Mesenchymal stem cell (in vitro differentiated cells and primary cell): ENCODE measurements at regions not wholly inside any gene's neighbourhood (a gene's known extent, or its start where the extent isn't known, plus 50 kb on each side); places are given as distances from the start of the nearest gene placed in this dataset.
A peak's percentile ranks its signal among the peaks of the same experiment; 100 is the strongest.

Experiments
- DNase-seq: peaks from one replicate; pipeline ENCODE4 v3.0.0-alpha.2; 2013
- H2AFZ ChIP-seq: one replicate; pipeline ENCODE4 v1.6.1; 2013; ENCODE audit warnings: low read depth, mild to moderate bottlenecking, control low read depth, inconsistent platforms, low read length, moderate library complexity
- H2AK5ac ChIP-seq: 2 replicates; pipeline ENCODE4 v1.6.1; 2013; ENCODE audit warnings: low read length, moderate library complexity, mild to moderate bottlenecking, inconsistent platforms; ENCODE audit not compliant: severe bottlenecking
- H2BK120ac ChIP-seq: one replicate; pipeline ENCODE4 v1.6.1; 2013; ENCODE audit warnings: low read depth, mild to moderate bottlenecking, inconsistent platforms, low read length, moderate library complexity
- H2BK12ac ChIP-seq, 2 experiments: one replicate each; pipeline ENCODE4 v1.6.1; 2013; ENCODE audit warnings: inconsistent platforms in 2 of 2, low read length in 2 of 2, mild to moderate bottlenecking in 2 of 2, moderate library complexity in 2 of 2, control low read depth in 1 of 2
- H2BK15ac ChIP-seq: one replicate; pipeline ENCODE4 v1.6.1; 2013; ENCODE audit warnings: mild to moderate bottlenecking, low read depth, inconsistent platforms; ENCODE audit not compliant: poor library complexity, severe bottlenecking
- H2BK5ac ChIP-seq: 2 replicates; pipeline ENCODE4 v1.6.1; 2013; ENCODE audit warnings: low read depth, mild to moderate bottlenecking, low read length, control low read depth, inconsistent platforms; ENCODE audit not compliant: poor library complexity, severe bottlenecking
- H3K14ac ChIP-seq, 2 experiments: one replicate each; pipeline ENCODE4 v1.6.1; 2013; ENCODE audit warnings: inconsistent platforms in 2 of 2, low read length in 2 of 2, control low read depth in 1 of 2, mild to moderate bottlenecking in 1 of 2, moderate library complexity in 1 of 2
- H3K18ac ChIP-seq, 2 experiments: one replicate each; pipeline ENCODE4 v1.6.1; 2013; ENCODE audit warnings: inconsistent platforms in 2 of 2, low read length in 2 of 2, control low read depth in 1 of 2, low read depth in 1 of 2, mild to moderate bottlenecking in 1 of 2
- H3K23ac ChIP-seq, 2 experiments: one replicate each; pipeline ENCODE4 v1.6.1; 2013; ENCODE audit warnings: inconsistent platforms in 2 of 2, low read length in 2 of 2, mild to moderate bottlenecking in 2 of 2, moderate library complexity in 2 of 2, control low read depth in 1 of 2
- H3K27ac ChIP-seq: 2 replicates; pipeline ENCODE4 v1.5.1; 2013; ENCODE audit warnings: mild to moderate bottlenecking, moderate library complexity, low read length, control low read depth, inconsistent platforms; ENCODE audit not compliant: poor library complexity, severe bottlenecking
- H3K27me3 ChIP-seq, 2 experiments: 2 replicates each; pipeline versions ENCODE4 v1.6.1 to v1.7.0; 2013; ENCODE audit warnings: low read length in 2 of 2, mild to moderate bottlenecking in 2 of 2, moderate library complexity in 2 of 2, control low read depth in 1 of 2, inconsistent platforms in 1 of 2; ENCODE audit not compliant: control insufficient read depth in 1 of 2, insufficient read depth in 1 of 2
- H3K36me3 ChIP-seq, 2 experiments: 2 replicates each; pipeline versions ENCODE4 v1.6.1 to v1.7.0; 2013; ENCODE audit warnings: low read length in 2 of 2, control low read depth in 1 of 2, inconsistent platforms in 1 of 2, low read depth in 1 of 2, mild to moderate bottlenecking in 1 of 2; ENCODE audit not compliant: insufficient read depth in 2 of 2, control insufficient read depth in 1 of 2
- H3K4ac ChIP-seq, 2 experiments: one replicate each; pipeline ENCODE4 v1.6.1; 2013; ENCODE audit warnings: inconsistent platforms in 2 of 2, low read length in 2 of 2, mild to moderate bottlenecking in 2 of 2, moderate library complexity in 2 of 2, control low read depth in 1 of 2, low read depth in 1 of 2
- H3K4me1 ChIP-seq: 2 replicates; pipeline ENCODE4 v1.6.1; 2013; ENCODE audit warnings: low read depth, low read length, control low read depth; ENCODE audit not compliant: control insufficient read depth, insufficient read depth
- H3K4me2 ChIP-seq: 2 replicates; pipeline ENCODE4 v1.6.1; 2013; ENCODE audit warnings: low read length, mild to moderate bottlenecking, inconsistent platforms; ENCODE audit not compliant: poor library complexity, severe bottlenecking
- H3K4me3 ChIP-seq, 2 experiments: 2 replicates each; pipeline versions ENCODE4 v1.5.1 to v1.7.0; 2013; ENCODE audit warnings: low read length in 2 of 2, mild to moderate bottlenecking in 2 of 2, control low read depth in 1 of 2, low read depth in 1 of 2; ENCODE audit not compliant: insufficient read depth in 1 of 2
- H3K79me1 ChIP-seq: replicated peaks from 2 replicates; pipeline ENCODE4 v1.6.1; 2013; ENCODE audit warnings: mild to moderate bottlenecking, control low read depth, low read length, inconsistent platforms; ENCODE audit not compliant: poor library complexity, severe bottlenecking
- H3K9ac ChIP-seq: 2 replicates; pipeline ENCODE4 v1.7.0; 2013; ENCODE audit warnings: mild to moderate bottlenecking, low read length, moderate library complexity
- H3K9me3 ChIP-seq: 2 replicates; pipeline ENCODE4 v1.7.0; 2013; ENCODE audit warnings: mild to moderate bottlenecking, low read length; ENCODE audit not compliant: control insufficient read depth
- H4K8ac ChIP-seq: one replicate; pipeline ENCODE4 v1.6.1; 2013; ENCODE audit warnings: inconsistent platforms, mild to moderate bottlenecking, low read length, moderate library complexity
- H4K91ac ChIP-seq: one replicate; pipeline ENCODE4 v1.6.1; 2013; ENCODE audit warnings: mild to moderate bottlenecking, low read length, inconsistent platforms
- WGBS: methylation state at CpG from one replicate; pipeline ENCODE4 v1.1.7; 2013; ENCODE audit warnings: mixed read lengths; 5-methylcytosine and 5-hydroxymethylcytosine counted together

- Histone ChIP-seq H3K14ac (no peak overlapping the region), H3K4me3 (peak overlapping the region in 1 of 2 experiments; percentile 78), H2BK120ac (no peak overlapping the region), H3K4me1 (no peaks in the 10 kb centered on the region), H4K8ac (no peak overlapping the region), H2AK5ac (no peak overlapping the region), H3K9ac (peak overlapping the region; percentile 85), H3K27ac (no peak overlapping the region), H2AFZ (no peak overlapping the region), H3K23ac (no peak overlapping the region), H3K4me2 (no peak overlapping the region), H2BK15ac (no peak overlapping the region), H3K18ac (no peak overlapping the region), H2BK12ac (no peak overlapping the region), H2BK5ac (no peak overlapping the region), H4K91ac (no peak overlapping the region), H3K79me1 (no peaks in the 10 kb centered on the region), H3K9me3 (no peaks in the 10 kb centered on the region), H3K36me3 (no peaks in the 10 kb centered on the region), H3K4ac (no peak overlapping the region), H3K27me3 (no peaks in the 10 kb centered on the region)
- DNase-seq = no peak
- 92% methylated on average over 2 of the region's 6 CpGs for WGBS
These were observed 1178.8 kb downstream of the VRK1 start for GRCh38 chr14:97975962-97976361.

DNA sequence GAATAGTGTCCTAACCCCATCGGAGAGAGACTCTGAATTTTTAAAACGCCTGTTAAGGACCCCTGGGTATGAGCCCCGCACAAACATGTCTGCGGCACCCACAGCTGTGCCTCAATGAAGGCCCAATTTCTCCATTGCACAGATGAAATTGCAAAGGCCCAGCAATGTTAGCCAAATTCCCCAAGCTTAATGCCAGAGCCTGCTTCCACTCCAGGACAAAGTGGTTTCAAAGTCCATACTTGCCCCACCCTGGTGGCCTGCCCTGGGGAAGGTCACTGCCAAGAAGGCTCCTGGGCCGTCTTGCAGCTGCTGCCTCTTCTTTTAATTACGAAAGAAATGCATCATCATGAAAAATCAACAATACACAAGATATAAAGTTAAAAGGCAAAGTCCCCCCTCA, 1179.7 kb downstream of the VRK1 start:
- H3K14ac ChIP-seq = no peak overlapping the region
- H3K18ac ChIP-seq = no peak overlapping the region
- H3K36me3 ChIP-seq = no peaks in the 10 kb centered on the region
- H3K9ac ChIP-seq = peak overlapping the region; percentile 85
- no peak overlapping the region for H2AFZ ChIP-seq
- no peak overlapping the region for H2BK15ac ChIP-seq
- H3K27me3 ChIP-seq = no peaks in the 10 kb centered on the region
- H3K23ac ChIP-seq = no peak overlapping the region
- no peaks in the 10 kb centered on the region for H3K9me3 ChIP-seq
- H2AK5ac ChIP-seq = no peak overlapping the region
- no peaks in the 10 kb centered on the region for H3K4me1 ChIP-seq
- H3K4me2 ChIP-seq = no peak overlapping the region
- H4K8ac ChIP-seq = no peak overlapping the region
- no peak overlapping the region for H3K4ac ChIP-seq
- WGBS = 85% methylated on average over 4 of the region's 6 CpGs
- H2BK12ac ChIP-seq = no peak overlapping the region
- no peaks in the 10 kb centered on the region for H3K79me1 ChIP-seq
- no peak overlapping the region for H2BK5ac ChIP-seq
- H3K4me3 ChIP-seq = peak overlapping the region in 1 of 2 experiments; percentile 78
- H2BK120ac ChIP-seq = no peak overlapping the region
- no peak for DNase-seq
- H4K91ac ChIP-seq = no peak overlapping the region
- no peak overlapping the region for H3K27ac ChIP-seq

- Histone ChIP-seq H2BK12ac (no peak overlapping the region), H3K36me3 (no peaks in the 10 kb centered on the region), H2BK15ac (no peak overlapping the region), H3K27ac (no peak overlapping the region), H3K4me3 (peak overlapping the region in 1 of 2 experiments; percentile 78), H3K14ac (no peak overlapping the region), H3K9me3 (no peaks in the 10 kb centered on the region), H3K79me1 (no peaks in the 10 kb centered on the region), H3K4me2 (no peak overlapping the region), H3K9ac (peak overlapping the region; percentile 85), H2BK120ac (no peak overlapping the region), H3K18ac (no peak overlapping the region), H3K27me3 (no peaks in the 10 kb centered on the region), H3K4me1 (no peaks in the 10 kb centered on the region), H2BK5ac (no peak overlapping the region), H2AFZ (no peak overlapping the region), H4K8ac (no peak overlapping the region), H2AK5ac (no peak overlapping the region), H4K91ac (no peak overlapping the region), H3K23ac (no peak overlapping the region), H3K4ac (no peak overlapping the region)
- 75% methylated on average over 17 of the region's 17 CpGs for WGBS
- no peak for DNase-seq
These were observed 1180.6 kb downstream of the VRK1 start for GRCh38 chr14:97977651-97978261.

GRCh38 chr14:97978341-97978740, 1181.2 kb downstream of the VRK1 start:
- H3K4me3 ChIP-seq = peak overlapping the region in 1 of 2 experiments; percentile 78
- H2BK15ac ChIP-seq = no peak overlapping the region
- no peak overlapping the region for H3K4me2 ChIP-seq
- H3K23ac ChIP-seq = no peak overlapping the region
- H2BK120ac ChIP-seq = no peak overlapping the region
- no peak overlapping the region for H3K4ac ChIP-seq
- no peak overlapping the region for H3K27ac ChIP-seq
- no peaks in the 10 kb centered on the region for H3K36me3 ChIP-seq
- H2BK12ac ChIP-seq = no peak overlapping the region
- H3K9ac ChIP-seq = peak overlapping the region; percentile 85
- no peaks in the 10 kb centered on the region for H3K4me1 ChIP-seq
- no peak overlapping the region for H2AFZ ChIP-seq
- H3K14ac ChIP-seq = no peak overlapping the region
- no peak overlapping the region for H2BK5ac ChIP-seq
- no peaks in the 10 kb centered on the region for H3K27me3 ChIP-seq
- no peak overlapping the region for H4K8ac ChIP-seq
- no peaks in the 10 kb centered on the region for H3K79me1 ChIP-seq
- WGBS = 5% methylated on average over 9 of the region's 9 CpGs
- no peaks in the 10 kb centered on the region for H3K9me3 ChIP-seq
- H4K91ac ChIP-seq = no peak overlapping the region
- no peak for DNase-seq
- no peak overlapping the region for H3K18ac ChIP-seq
- no peak overlapping the region for H2AK5ac ChIP-seq
